Tibial nerve (tissue), 4 donors: ENCODE measurements at regions not wholly inside any gene's neighbourhood (a gene's known extent, or its start where the extent isn't known, plus 50 kb on each side); places are given as distances from the start of the nearest gene placed in this dataset.

ENCODE experiments used
- EP300 ChIP-seq, 2 donors: sonication (generic); formaldehyde crosslinking; IDR thresholded peaks; one replicate each; pipeline ENCODE4 v1.6.1; 2017; ENCODE audit warnings: antibody characterized with exemption in 2 of 2, mild to moderate bottlenecking in 1 of 2
- POLR2A ChIP-seq, 2 donors: fragments of 450-650 bp; IDR thresholded peaks; one replicate each; pipeline ENCODE4 v1.6.1; 2017; ENCODE audit warnings: antibody characterized with exemption in 2 of 2, mild to moderate bottlenecking in 2 of 2, moderate library complexity in 2 of 2
- TF ChIP-seq, protein P1 (sequence below), 5 experiments: fragments of 200-600 bp in 3 of 5; fragments of 450-650 bp in 2 of 5; sonication (generic) in 3 of 5; IDR thresholded peaks; one replicate each; pipeline ENCODE4 v1.5.1; 2016 to 2019; ENCODE audit warnings: antibody characterized with exemption in 5 of 5, mild to moderate bottlenecking in 3 of 5, moderate library complexity in 2 of 5

GRCh38 chr2:52629531-52629930 lies 1138.1 kb upstream of the CHAC2 start:
- no peak for TF ChIP-seq POLR2A (IDR thresholded peaks at IDR 0.05)
- TF ChIP-seq, protein P1, sequence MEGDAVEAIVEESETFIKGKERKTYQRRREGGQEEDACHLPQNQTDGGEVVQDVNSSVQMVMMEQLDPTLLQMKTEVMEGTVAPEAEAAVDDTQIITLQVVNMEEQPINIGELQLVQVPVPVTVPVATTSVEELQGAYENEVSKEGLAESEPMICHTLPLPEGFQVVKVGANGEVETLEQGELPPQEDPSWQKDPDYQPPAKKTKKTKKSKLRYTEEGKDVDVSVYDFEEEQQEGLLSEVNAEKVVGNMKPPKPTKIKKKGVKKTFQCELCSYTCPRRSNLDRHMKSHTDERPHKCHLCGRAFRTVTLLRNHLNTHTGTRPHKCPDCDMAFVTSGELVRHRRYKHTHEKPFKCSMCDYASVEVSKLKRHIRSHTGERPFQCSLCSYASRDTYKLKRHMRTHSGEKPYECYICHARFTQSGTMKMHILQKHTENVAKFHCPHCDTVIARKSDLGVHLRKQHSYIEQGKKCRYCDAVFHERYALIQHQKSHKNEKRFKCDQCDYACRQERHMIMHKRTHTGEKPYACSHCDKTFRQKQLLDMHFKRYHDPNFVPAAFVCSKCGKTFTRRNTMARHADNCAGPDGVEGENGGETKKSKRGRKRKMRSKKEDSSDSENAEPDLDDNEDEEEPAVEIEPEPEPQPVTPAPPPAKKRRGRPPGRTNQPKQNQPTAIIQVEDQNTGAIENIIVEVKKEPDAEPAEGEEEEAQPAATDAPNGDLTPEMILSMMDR (IDR thresholded peaks at IDR 0.05) = no peak
- TF ChIP-seq EP300 (IDR thresholded peaks at IDR 0.05) = no peak
